PC-9 (cell line): ENCODE measurements at regions not wholly inside any gene's neighbourhood (a gene's known extent, or its start where the extent isn't known, plus 50 kb on each side); places are given as distances from the start of the nearest gene placed in this dataset.

Experiments
- BruUV-seq: library from RNA; stranded (reverse); fragments of 400-500 nt; replicated peaks from 2 replicates; lab custom pipeline; 2021; lab: Mats Ljungman, UMichigan
- CTCF ChIA-PET: fragments of 300-600 bp; sonication (Branson Sonifier 250); formaldehyde crosslinking; loops from one replicate; lab custom pipeline; 2022; ENCODE audit warnings: antibody characterized with exemption; lab: Charles Lee
- POLR2A ChIA-PET: fragments of 300-600 bp; sonication (Branson Sonifier 250); formaldehyde crosslinking; loops from one replicate; lab custom pipeline; 2022; ENCODE audit warnings: antibody characterized with exemption; ENCODE audit not compliant: unreplicated experiment; lab: Charles Lee
- DNase-seq, 2 experiments: peaks; one replicate each; pipeline versions ENCODE4 v3.0.0 to v3.0.0-alpha.2; 2015 to 2022; ENCODE audit warnings: mixed read lengths in 1 of 2
- H2AFZ ChIP-seq: fragments of 200-600 bp; sonication (generic); 2 replicates; pipeline ENCODE4 v1.8.1; 2017; ENCODE audit warnings: antibody characterized with exemption
- H3F3A ChIP-seq: fragments of 200-600 bp; sonication (generic); 2 replicates; pipeline ENCODE4 v1.8.1; 2017; ENCODE audit warnings: antibody characterized with exemption, mild to moderate bottlenecking, low read depth; ENCODE audit not compliant: insufficient read depth
- H3K27ac ChIP-seq: fragments of 200-600 bp; sonication (generic); 2 replicates; pipeline ENCODE4 v1.6.1; 2016; ENCODE audit warnings: mixed run types
- H3K27me3 ChIP-seq: fragments of 200-600 bp; sonication (generic); 2 replicates; pipeline ENCODE4 v1.6.1; 2016; ENCODE audit warnings: low read depth, mixed run types; ENCODE audit not compliant: insufficient read depth
- H3K36me3 ChIP-seq: fragments of 200-600 bp; sonication (generic); 2 replicates; pipeline ENCODE4 v1.6.1; 2016; ENCODE audit warnings: low read depth, mixed run types
- H3K4me1 ChIP-seq: fragments of 200-600 bp; sonication (generic); replicated peaks from 2 replicates; pipeline ENCODE4 v1.6.1; 2016; ENCODE audit warnings: mixed run types; ENCODE audit not compliant: insufficient read depth
- H3K4me2 ChIP-seq: fragments of 200-600 bp; sonication (generic); 2 replicates; pipeline ENCODE4 v1.6.1; 2017; ENCODE audit warnings: mixed run types
- H3K4me3 ChIP-seq: fragments of 200-600 bp; sonication (generic); 2 replicates; pipeline ENCODE4 v1.6.1; 2016; ENCODE audit warnings: mixed run types
- H3K79me2 ChIP-seq: fragments of 200-600 bp; sonication (generic); 2 replicates; pipeline ENCODE4 v1.6.1; 2017; ENCODE audit warnings: low read depth, mixed run types
- H3K9me2 ChIP-seq: fragments of 200-600 bp; sonication (generic); 2 replicates; pipeline ENCODE4 v1.8.1; 2017; ENCODE audit warnings: mild to moderate bottlenecking; ENCODE audit not compliant: insufficient read depth
- H3K9me3 ChIP-seq: fragments of 200-600 bp; sonication (generic); 2 replicates; pipeline ENCODE4 v1.8.1; 2016; ENCODE audit warnings: low read depth; ENCODE audit not compliant: insufficient read depth
- H4K20me1 ChIP-seq: fragments of 200-600 bp; sonication (generic); 2 replicates; pipeline ENCODE4 v1.8.1; 2017; ENCODE audit not compliant: insufficient read depth
- CTCF ChIP-seq: fragments of 200-600 bp; sonication (generic); conservative IDR thresholded peaks from 2 replicates; pipeline ENCODE4 v1.6.1; 2017; ENCODE audit warnings: mixed run types, antibody characterized with exemption, mild to moderate bottlenecking, moderate library complexity
- EZH2 ChIP-seq: fragments of 200-600 bp; sonication (generic); IDR thresholded peaks from 2 replicates; pipeline ENCODE4 v1.8.0; 2017; ENCODE audit warnings: antibody characterized with exemption, low read depth
- intact Hi-C: fragments of 100-400 bp; cut with micrococcal nuclease; formaldehyde crosslinking; loops from one replicate; pipeline ENCODE4 v1.10.0; 2022; ENCODE audit not compliant: unreplicated experiment

DNA sequence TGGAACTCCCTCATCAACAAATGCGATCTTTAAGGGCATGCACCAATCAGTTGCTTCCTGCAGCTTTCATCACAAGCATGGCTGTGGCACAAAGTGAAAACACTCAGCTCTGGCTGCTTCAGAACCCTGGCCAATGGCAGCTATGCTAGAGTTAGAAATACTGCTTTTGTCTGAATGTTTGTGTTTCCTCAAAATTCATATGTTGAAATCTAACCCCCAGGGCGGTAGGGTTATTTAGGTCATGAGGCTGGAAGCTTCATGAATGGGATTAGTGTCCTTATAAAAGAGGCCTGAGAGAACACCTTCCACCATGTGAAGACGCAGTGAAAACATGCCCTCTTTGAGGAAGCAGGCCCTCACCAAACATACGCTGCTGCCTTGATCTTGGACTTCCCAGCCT lies 453.9 kb downstream of the SNAPC1 start:
- Histone ChIP-seq H3K4me3 (no peak overlapping the region), H3F3A (no peaks in the 10 kb centered on the region), H3K79me2 (no peaks in the 10 kb centered on the region), H3K36me3 (no peaks in the 10 kb centered on the region), H3K4me2 (no peak overlapping the region), H4K20me1 (no peaks in the 10 kb centered on the region), H2AFZ (no peak overlapping the region), H3K27me3 (no peaks in the 10 kb centered on the region), H3K27ac (no peak overlapping the region), H3K4me1 (no peaks in the 10 kb centered on the region), H3K9me3 (no peaks in the 10 kb centered on the region), H3K9me2 (no peaks in the 10 kb centered on the region)
- TF ChIP-seq EZH2 (no peak), CTCF (no peak)
- CTCF ChIA-PET, result no interaction called here
- POLR2A ChIA-PET, result no interaction called here
- DNase-seq, result no peak
- no TSS peak for BruUV-seq
- intact Hi-C loops, result no loop called here

GRCh38 chr14:62234849-62235248 lies 472.6 kb downstream of the SNAPC1 start:
- H3K27me3 ChIP-seq, result peaks cover 11% of the 10 kb centered on the region; the same call in 1 of the 2 replicates
- no peaks in the 10 kb centered on the region for H4K20me1 ChIP-seq
- no peaks in the 10 kb centered on the region for H3K4me1 ChIP-seq
- intact Hi-C loops, result no loop called here
- no peaks in the 10 kb centered on the region for H3K9me2 ChIP-seq
- H2AFZ ChIP-seq, result no peak overlapping the region
- no peaks in the 10 kb centered on the region for H3K36me3 ChIP-seq
- ChIA-PET CTCF (no interaction called here), POLR2A (no interaction called here)
- H3K27ac ChIP-seq, result no peak overlapping the region
- BruUV-seq, result no TSS peak
- no peak overlapping the region for H3K4me2 ChIP-seq
- no peak overlapping the region for H3K4me3 ChIP-seq
- H3F3A ChIP-seq, result no peaks in the 10 kb centered on the region
- DNase-seq, result no peak
- TF ChIP-seq EZH2 (no peak), CTCF (no peak)
- no peaks in the 10 kb centered on the region for H3K9me3 ChIP-seq
- H3K79me2 ChIP-seq, result no peaks in the 10 kb centered on the region

GRCh38 chr14:62244221-62244620 lies 482.0 kb downstream of the SNAPC1 start:
- intact Hi-C loops, result no loop called here
- CTCF ChIA-PET, result no interaction called here
- Histone ChIP-seq H3K27ac (no peak overlapping the region), H3K36me3 (no peaks in the 10 kb centered on the region), H3K4me2 (no peak overlapping the region), H3K9me2 (no peaks in the 10 kb centered on the region), H3K9me3 (no peaks in the 10 kb centered on the region), H3K27me3 (no peaks in the 10 kb centered on the region), H3K4me3 (no peak overlapping the region), H2AFZ (no peak overlapping the region), H4K20me1 (no peaks in the 10 kb centered on the region), H3K79me2 (no peaks in the 10 kb centered on the region), H3F3A (no peaks in the 10 kb centered on the region), H3K4me1 (no peaks in the 10 kb centered on the region)
- no TSS peak for BruUV-seq
- POLR2A ChIA-PET, result no interaction called here
- DNase-seq, result no peak
- TF ChIP-seq EZH2 (no peak), CTCF (no peak)
